ENCODE measurements at regions not wholly inside any gene's neighbourhood (a gene's known extent, or its start where the extent isn't known, plus 50 kb on each side); places are given as distances from the start of the nearest gene placed in this dataset.

DNA sequence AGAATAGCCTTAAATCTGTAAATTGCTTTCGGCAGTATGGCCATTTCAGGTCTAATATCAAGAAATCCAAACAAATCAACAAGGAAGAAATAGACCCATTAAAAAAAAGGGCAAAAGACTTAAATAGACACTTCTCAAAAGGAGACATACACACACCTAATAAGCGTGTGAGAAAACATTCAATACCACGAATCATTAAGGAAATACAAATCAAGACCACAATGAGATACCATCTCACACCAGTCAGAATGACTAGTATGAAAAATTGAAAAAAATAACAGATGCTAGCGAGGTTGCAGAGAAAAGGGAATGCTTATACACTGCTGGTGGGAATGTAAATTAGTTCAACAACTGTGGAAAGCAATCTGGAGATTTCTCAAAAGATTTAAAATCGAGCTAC lies 243.2 kb downstream of the DSEL start:
- no peaks in the 10 kb centered on the region for H3K27me3 Mint-ChIP-seq (ENCODE audit: insufficient read depth, low read depth)
- H3K36me3 Mint-ChIP-seq: no peaks in the 10 kb centered on the region
- no peaks in the 10 kb centered on the region for H3K4me1 Mint-ChIP-seq

DNA sequence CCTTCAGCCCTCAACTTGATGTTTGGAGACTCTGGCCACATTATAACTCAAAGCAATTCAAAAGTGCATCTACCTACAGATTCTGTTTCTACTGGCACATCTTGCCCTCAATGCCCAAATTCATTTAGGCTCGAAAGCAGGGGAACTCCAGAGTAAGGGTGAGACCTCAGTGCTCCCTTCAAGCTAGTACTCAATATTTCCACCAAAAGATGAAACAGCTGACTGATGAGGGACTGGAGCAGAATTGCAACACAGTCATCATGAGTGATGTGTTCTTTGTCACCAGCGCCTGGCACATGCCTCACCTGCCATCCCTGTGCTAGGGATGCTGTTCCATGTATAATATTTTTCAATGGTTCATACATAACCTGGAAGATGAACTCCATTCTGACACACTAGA lies 247.3 kb downstream of the DSEL start:
- Histone ChIP-seq H3K4me3 (no peak overlapping the region), H3K27ac (no peak overlapping the region), H3K9me3 (ENCODE audit: low read depth) (no peaks in the 10 kb centered on the region), H2AFZ (replicated peaks) (no peak overlapping the region), H3K4me1 (no peaks in the 10 kb centered on the region), H3K27me3 (no peaks in the 10 kb centered on the region), H3K36me3 (no peaks in the 10 kb centered on the region), H3K4me2 (no peak overlapping the region), H3K9ac (no peak overlapping the region), H4K20me1 (ENCODE audit: low read depth) (no peaks in the 10 kb centered on the region), H3K79me2 (ENCODE audit: low read depth) (no peaks in the 10 kb centered on the region), H3F3A (ENCODE audit: low read depth) (no peaks in the 10 kb centered on the region)
- H3K4me1 Mint-ChIP-seq: no peaks in the 10 kb centered on the region
- H3K36me3 Mint-ChIP-seq: no peaks in the 10 kb centered on the region
- DNase-seq (ENCODE audit: low spot score): no peak
- H3K4me3 Mint-ChIP-seq: no peak overlapping the region
- no peak overlapping the region for H3K27ac Mint-ChIP-seq
- TF ChIP-seq, protein P1, sequence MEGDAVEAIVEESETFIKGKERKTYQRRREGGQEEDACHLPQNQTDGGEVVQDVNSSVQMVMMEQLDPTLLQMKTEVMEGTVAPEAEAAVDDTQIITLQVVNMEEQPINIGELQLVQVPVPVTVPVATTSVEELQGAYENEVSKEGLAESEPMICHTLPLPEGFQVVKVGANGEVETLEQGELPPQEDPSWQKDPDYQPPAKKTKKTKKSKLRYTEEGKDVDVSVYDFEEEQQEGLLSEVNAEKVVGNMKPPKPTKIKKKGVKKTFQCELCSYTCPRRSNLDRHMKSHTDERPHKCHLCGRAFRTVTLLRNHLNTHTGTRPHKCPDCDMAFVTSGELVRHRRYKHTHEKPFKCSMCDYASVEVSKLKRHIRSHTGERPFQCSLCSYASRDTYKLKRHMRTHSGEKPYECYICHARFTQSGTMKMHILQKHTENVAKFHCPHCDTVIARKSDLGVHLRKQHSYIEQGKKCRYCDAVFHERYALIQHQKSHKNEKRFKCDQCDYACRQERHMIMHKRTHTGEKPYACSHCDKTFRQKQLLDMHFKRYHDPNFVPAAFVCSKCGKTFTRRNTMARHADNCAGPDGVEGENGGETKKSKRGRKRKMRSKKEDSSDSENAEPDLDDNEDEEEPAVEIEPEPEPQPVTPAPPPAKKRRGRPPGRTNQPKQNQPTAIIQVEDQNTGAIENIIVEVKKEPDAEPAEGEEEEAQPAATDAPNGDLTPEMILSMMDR (IDR thresholded peaks at IDR 0.05): no peak
- no peak for TF ChIP-seq EZH2 (IDR thresholded peaks at IDR 0.05)
- TF ChIP-seq EZH2phosphoT487 (IDR thresholded peaks at IDR 0.05): no peak
- H3K27me3 Mint-ChIP-seq (ENCODE audit: insufficient read depth, low read depth): no peaks in the 10 kb centered on the region
- H3K9me3 Mint-ChIP-seq: no peaks in the 10 kb centered on the region

More for the DNA sequence above, 243.2 kb downstream of the DSEL start:
- H3K4me3 Mint-ChIP-seq: no peak overlapping the region
- TF ChIP-seq, protein P1 (IDR thresholded peaks at IDR 0.05): no peak
- H3K9me3 Mint-ChIP-seq: no peaks in the 10 kb centered on the region
- no peak overlapping the region for H3K4me3 ChIP-seq
- H3K27me3 ChIP-seq: no peaks in the 10 kb centered on the region
- H2AFZ ChIP-seq (replicated peaks): no peak overlapping the region
- H3K79me2 ChIP-seq (ENCODE audit: low read depth): no peaks in the 10 kb centered on the region
- H3F3A ChIP-seq (ENCODE audit: low read depth): no peaks in the 10 kb centered on the region
- no peaks in the 10 kb centered on the region for H3K4me1 ChIP-seq
- no peaks in the 10 kb centered on the region for H3K9me3 ChIP-seq (ENCODE audit: low read depth)
- H3K27ac Mint-ChIP-seq: no peak overlapping the region
- H3K4me2 ChIP-seq: no peak overlapping the region
- DNase-seq (ENCODE audit: low spot score): no peak
- no peak overlapping the region for H3K27ac ChIP-seq
- H3K36me3 ChIP-seq: no peaks in the 10 kb centered on the region
- H3K9ac ChIP-seq: no peak overlapping the region
- H4K20me1 ChIP-seq (ENCODE audit: low read depth): no peaks in the 10 kb centered on the region

DNA sequence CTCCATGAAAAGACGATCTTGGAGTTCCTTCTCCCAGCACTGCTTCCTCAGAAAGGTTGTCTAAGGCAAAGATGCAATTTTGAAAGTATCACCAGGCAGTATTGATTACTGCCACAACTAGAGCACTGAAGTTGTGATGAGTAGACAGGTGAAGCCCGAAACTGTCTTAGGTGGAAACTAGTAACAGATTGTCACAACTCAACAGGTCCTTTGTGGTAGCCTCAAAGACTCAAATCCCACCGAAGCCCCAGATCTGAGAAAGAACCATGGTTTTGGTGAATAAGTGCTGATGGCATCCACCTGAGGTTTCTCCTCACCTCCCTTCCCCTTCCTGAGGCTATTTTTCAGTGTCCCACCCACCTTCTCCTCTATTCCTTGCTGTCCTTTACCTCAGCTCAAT lies 248.0 kb downstream of the DSEL start:
- H3K36me3 ChIP-seq: no peaks in the 10 kb centered on the region

More for the DNA sequence above, 248.0 kb downstream of the DSEL start:
- H4K20me1 ChIP-seq (ENCODE audit: low read depth): no peaks in the 10 kb centered on the region
- H3K27me3 ChIP-seq: no peaks in the 10 kb centered on the region
- no peak overlapping the region for H2AFZ ChIP-seq (replicated peaks)
- no peak for DNase-seq (ENCODE audit: low spot score)
- no peak overlapping the region for H3K4me2 ChIP-seq
- H3K79me2 ChIP-seq (ENCODE audit: low read depth): no peaks in the 10 kb centered on the region
- H3K4me1 ChIP-seq: no peaks in the 10 kb centered on the region
- Mint-ChIP-seq H3K27me3 (ENCODE audit: insufficient read depth, low read depth) (no peaks in the 10 kb centered on the region), H3K4me3 (no peak overlapping the region), H3K36me3 (no peaks in the 10 kb centered on the region), H3K27ac (no peak overlapping the region), H3K4me1 (no peaks in the 10 kb centered on the region), H3K9me3 (no peaks in the 10 kb centered on the region)
- no peak for TF ChIP-seq EZH2 (IDR thresholded peaks at IDR 0.05)
- TF ChIP-seq, protein P1 (IDR thresholded peaks at IDR 0.05): no peak
- TF ChIP-seq EZH2phosphoT487 (IDR thresholded peaks at IDR 0.05): no peak
- no peak overlapping the region for H3K4me3 ChIP-seq
- H3K9ac ChIP-seq: no peak overlapping the region
- H3K9me3 ChIP-seq (ENCODE audit: low read depth): no peaks in the 10 kb centered on the region
- H3K27ac ChIP-seq: no peak overlapping the region
- no peaks in the 10 kb centered on the region for H3F3A ChIP-seq (ENCODE audit: low read depth)
